ENCODE measurements at regions not wholly inside any gene's neighbourhood (a gene's known extent, or its start where the extent isn't known, plus 50 kb on each side); places are given as distances from the start of the nearest gene placed in this dataset.

DNA sequence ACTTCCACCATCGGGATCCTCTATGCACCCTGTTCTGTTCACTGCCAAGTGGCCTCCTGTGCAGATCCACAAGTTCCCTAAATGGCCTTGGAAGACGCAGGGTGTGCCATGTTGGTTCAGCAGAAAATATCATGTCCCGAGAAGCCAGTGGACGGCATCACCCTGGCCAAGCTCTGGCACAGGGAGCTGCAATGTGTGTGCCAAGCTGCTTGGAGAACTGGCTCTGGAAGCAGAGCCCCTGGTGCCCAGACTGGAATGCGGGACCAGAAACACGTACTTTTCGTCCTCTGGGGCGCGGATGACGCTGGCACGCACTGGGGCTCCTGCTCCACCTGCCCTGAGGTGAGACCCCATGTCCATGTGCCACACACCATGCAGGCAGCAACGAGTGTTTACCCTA is 124.7 kb upstream of the CARD11 start:
- WGBS, 2 donors, result 78 to 83% methylated on average over 8 to 12 of the region's 12 CpGs

DNA sequence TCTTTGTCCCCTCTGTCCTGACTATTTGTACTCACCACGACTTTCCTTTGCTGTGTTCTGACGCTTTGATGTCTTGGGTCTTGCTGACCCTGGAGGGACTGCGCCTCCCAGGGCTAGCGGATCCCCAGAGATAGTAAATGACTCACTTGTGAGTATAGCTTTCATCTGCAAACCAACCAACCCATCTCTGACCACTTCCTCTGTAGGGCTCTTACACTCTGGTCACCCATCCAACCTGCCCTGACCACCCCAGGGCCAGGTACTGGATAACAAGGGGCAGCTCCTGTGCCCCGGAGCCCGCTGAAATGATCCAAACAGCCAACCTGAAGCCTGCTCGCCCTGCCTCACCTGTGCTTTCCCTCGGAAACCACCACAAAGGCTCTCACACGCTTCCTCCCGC is 125.2 kb upstream of the CARD11 start:
- TF ChIP-seq, protein P1, sequence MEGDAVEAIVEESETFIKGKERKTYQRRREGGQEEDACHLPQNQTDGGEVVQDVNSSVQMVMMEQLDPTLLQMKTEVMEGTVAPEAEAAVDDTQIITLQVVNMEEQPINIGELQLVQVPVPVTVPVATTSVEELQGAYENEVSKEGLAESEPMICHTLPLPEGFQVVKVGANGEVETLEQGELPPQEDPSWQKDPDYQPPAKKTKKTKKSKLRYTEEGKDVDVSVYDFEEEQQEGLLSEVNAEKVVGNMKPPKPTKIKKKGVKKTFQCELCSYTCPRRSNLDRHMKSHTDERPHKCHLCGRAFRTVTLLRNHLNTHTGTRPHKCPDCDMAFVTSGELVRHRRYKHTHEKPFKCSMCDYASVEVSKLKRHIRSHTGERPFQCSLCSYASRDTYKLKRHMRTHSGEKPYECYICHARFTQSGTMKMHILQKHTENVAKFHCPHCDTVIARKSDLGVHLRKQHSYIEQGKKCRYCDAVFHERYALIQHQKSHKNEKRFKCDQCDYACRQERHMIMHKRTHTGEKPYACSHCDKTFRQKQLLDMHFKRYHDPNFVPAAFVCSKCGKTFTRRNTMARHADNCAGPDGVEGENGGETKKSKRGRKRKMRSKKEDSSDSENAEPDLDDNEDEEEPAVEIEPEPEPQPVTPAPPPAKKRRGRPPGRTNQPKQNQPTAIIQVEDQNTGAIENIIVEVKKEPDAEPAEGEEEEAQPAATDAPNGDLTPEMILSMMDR (IDR thresholded peaks at IDR 0.05), result no peak
- no peak for TF ChIP-seq POLR2A (IDR thresholded peaks at IDR 0.05)
- no peak for TF ChIP-seq EP300 (IDR thresholded peaks at IDR 0.05)
- DNase-seq (ENCODE audit: low spot score in 2 of 2), result no peak
- H3K27me3 ChIP-seq, result no peaks in the 10 kb centered on the region
- no peaks in the 10 kb centered on the region for H3K9me3 ChIP-seq
- whole genome bisulfite sequencing, 2 donors, result 82 to 83% methylated on average over 10 of the region's 10 CpGs
- no peaks in the 10 kb centered on the region for H3K36me3 ChIP-seq
- H3K4me1 ChIP-seq, result no peaks in the 10 kb centered on the region
- no peak overlapping the region for H3K27ac ChIP-seq
- H3K4me3 ChIP-seq, result no peak overlapping the region

More for the DNA sequence above, 124.7 kb upstream of the CARD11 start:
- Histone ChIP-seq H3K9me3 (no peaks in the 10 kb centered on the region), H3K27ac (no peak overlapping the region), H3K4me1 (no peaks in the 10 kb centered on the region), H3K4me3 (no peak overlapping the region), H3K27me3 (no peaks in the 10 kb centered on the region), H3K36me3 (no peaks in the 10 kb centered on the region)
- DNase-seq (ENCODE audit: low spot score in 2 of 2), result no peak
- no peak for TF ChIP-seq EP300 (IDR thresholded peaks at IDR 0.05)
- no peak for TF ChIP-seq POLR2A (IDR thresholded peaks at IDR 0.05)
- TF ChIP-seq, protein P1 (IDR thresholded peaks at IDR 0.05), result no peak

DNA sequence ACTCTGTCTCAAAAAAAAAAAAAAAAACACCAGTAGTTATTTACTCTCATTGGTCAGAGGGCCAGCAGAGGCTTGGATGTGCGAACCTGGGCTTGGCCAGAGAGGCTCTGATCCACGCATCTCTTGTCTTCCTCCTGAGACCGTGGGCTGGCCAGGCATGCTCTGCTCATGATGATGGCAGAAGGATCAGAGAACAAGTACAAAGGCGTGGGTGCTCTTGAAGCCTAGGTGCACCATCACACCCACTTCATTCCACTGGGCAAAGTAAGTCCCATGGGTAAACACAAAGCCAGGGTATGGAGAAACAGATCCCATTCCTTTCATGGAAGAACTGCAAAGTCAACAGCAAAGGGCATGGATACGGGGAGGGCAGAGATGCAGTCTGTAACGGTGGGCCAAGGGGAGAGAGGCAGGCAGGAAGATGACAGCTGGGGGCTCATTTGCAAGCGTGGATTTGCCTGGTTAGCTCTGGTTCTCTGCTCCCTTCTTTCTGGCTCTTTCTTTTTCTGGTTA is 128.2 kb upstream of the SDK1 start:
- Histone ChIP-seq H3K4me1 (no peaks in the 10 kb centered on the region), H3K27me3 (no peaks in the 10 kb centered on the region), H3K9me3 (peaks cover 0 to 5% (median 0%) of the 10 kb centered on the region in 4 donors), H3K27ac (no peak overlapping the region), H3K36me3 (no peaks in the 10 kb centered on the region), H3K4me3 (no peak overlapping the region)
- TF ChIP-seq, protein P1 (IDR thresholded peaks at IDR 0.05), result no peak
- TF ChIP-seq POLR2A (IDR thresholded peaks at IDR 0.05) (no peak), EP300 (IDR thresholded peaks at IDR 0.05) (no peak)
- WGBS, 2 donors, result 79 to 87% methylated on average over 7 of the region's 7 CpGs
- no peak for DNase-seq (ENCODE audit: low spot score in 2 of 2)

DNA sequence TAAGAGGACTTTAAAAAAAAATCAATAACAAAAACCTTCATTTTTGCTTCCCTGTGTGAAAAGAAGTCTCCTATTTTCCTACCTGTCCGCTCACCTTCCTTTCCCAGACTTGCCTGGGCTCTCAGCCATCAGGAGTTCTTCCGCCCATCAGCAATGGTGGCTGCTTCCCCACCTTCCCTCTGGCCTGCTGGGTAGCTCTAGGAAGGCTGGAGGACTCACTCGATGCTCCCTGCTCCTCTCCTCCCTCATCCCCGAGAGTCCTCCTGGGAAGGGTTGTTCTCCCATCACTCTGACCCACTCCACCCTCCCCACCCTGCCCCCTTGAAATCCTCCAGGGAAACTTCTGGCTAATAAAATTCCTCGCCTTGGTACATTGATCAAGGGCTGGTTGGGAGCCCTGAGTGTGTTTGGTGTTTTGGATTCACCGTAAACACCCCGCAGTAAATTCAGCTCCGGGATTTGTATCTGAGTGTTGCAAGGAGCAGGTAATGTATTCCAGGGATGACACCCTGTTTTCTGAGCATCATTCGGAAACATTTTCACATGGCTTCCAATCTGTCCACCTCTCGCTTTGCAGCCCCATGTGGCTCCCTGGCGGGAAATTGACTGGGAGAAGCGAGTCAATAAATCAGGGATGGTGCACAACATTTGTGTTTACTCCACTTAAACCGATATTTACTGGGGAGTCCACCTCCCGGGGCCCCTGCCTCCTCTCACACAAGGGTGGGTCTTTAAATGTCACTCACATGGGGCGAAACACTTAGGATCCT is 126.4 kb upstream of the SDK1 start:
- WGBS, 2 donors, result 80 to 84% methylated on average over 15 of the region's 15 CpGs
- DNase-seq (ENCODE audit: low spot score in 2 of 2), result no peak
- TF ChIP-seq EP300 (IDR thresholded peaks at IDR 0.05) (no peak), POLR2A (IDR thresholded peaks at IDR 0.05) (no peak)
- TF ChIP-seq, protein P1 (IDR thresholded peaks at IDR 0.05), result no peak
- Histone ChIP-seq H3K4me1 (no peaks in the 10 kb centered on the region), H3K9me3 (peaks cover 0 to 5% (median 0%) of the 10 kb centered on the region in 4 donors), H3K36me3 (no peaks in the 10 kb centered on the region), H3K4me3 (no peak overlapping the region), H3K27me3 (no peaks in the 10 kb centered on the region), H3K27ac (no peak overlapping the region)

DNA sequence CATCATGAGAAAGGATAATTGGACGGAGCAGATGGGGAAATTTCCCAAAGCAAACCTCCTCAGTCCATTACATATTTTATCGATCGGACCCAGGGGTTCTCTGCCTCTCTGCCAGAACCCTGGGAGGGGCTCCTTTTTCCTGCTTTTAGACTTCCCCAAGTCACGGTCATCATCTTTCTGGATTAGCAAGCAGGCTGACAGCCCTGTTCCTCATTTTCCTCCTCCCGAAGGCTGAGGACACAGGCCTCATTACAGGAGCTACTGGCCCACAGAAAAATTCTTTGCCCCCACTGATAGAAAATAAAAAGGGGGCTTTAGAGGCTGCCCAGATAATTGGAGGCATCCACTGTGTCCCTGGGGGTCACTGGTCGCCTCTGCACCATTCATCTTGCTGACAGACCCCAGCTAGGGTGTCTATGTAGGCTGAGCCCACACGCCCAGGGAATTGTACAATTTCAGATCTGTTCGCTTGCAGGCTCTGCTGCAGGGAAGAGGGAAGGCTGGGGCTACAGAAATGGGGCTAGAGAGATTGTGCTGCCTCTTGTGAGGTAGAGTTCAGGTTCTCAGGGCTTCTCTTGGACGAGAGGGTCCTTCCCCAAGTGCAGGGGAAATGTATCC is 125.7 kb upstream of the SDK1 start:
- Histone ChIP-seq H3K9me3 (peaks cover 0 to 5% (median 0%) of the 10 kb centered on the region in 4 donors), H3K4me3 (no peak overlapping the region), H3K27ac (no peak overlapping the region), H3K4me1 (no peaks in the 10 kb centered on the region), H3K36me3 (no peaks in the 10 kb centered on the region), H3K27me3 (no peaks in the 10 kb centered on the region)
- WGBS, 2 donors, result 66 to 73% methylated on average over 9 of the region's 9 CpGs
- TF ChIP-seq, protein P1 (IDR thresholded peaks at IDR 0.05), result no peak
- TF ChIP-seq POLR2A (IDR thresholded peaks at IDR 0.05), result no peak
- TF ChIP-seq EP300 (IDR thresholded peaks at IDR 0.05), result no peak
- DNase-seq (ENCODE audit: low spot score in 2 of 2), result no peak
